ENCODE measurements at regions not wholly inside any gene's neighbourhood (a gene's known extent, or its start where the extent isn't known, plus 50 kb on each side); places are given as distances from the start of the nearest gene placed in this dataset.
"Not testable (repeated sequence)": the region's sequence is repeated elsewhere in the genome, so short reads cannot be mapped to it uniquely, and the experiment has no call there.

DNA sequence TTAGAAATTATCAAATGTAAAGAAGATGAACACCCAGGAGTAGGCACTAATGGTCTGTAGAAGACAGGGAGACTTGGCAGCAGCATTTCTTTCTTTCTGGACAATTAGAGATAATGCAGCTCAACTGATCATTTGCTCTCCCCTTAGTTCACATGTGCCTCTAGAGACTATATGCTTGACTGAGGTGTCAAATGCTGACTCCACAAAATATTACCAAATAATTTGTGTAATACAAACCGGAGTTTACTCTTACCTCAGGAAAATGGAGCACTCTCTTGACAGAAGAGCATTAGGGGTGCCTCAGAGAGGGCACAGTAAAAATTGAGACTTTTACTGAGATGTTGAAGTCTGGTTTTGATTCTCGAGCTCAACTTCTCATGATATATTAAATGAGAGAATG lies 131.8 kb downstream of the ATP6V1G3 start:
- no peak for DNase-seq

DNA sequence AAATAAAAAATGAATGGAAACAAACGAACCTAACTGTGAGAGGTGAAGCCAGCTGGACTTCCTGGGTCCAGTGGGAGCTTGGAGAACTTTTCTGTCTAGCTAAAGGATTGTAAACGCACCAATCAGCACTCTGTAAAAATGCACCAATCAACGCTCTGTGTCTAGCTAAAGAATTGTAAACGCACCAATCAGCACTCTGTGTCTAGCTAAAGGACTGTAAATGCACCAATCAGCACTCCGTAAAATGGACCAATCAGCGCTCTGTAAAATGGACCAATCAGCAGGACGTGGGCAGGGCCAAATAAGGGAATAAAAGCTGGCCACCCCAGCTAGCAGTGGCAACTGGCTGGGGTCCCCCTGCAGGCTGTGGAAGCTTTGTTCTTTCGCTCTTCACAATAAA lies 135.8 kb downstream of the ATP6V1G3 start:
- DNase-seq: not testable (repeated sequence)

DNA sequence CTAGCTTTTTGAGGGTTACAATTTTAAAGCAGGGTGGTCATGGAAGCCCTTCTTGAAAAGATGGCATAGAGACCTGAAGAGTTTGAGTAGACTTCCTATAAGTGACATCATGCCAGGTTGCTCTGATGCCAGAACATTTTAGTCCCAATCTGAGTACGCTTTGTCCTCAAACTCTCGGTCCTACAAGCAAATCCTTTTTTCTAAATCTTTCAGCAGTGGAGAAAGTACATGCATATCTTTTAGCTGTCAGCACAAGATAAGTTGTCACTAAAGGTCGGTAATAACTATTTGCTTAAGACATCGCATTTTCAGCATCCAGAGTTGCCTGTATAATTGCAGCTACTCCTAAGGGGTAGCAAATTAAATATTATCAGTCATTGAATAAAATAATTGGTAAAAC lies 140.4 kb downstream of the ATP6V1G3 start:
- DNase-seq: no peak

DNA sequence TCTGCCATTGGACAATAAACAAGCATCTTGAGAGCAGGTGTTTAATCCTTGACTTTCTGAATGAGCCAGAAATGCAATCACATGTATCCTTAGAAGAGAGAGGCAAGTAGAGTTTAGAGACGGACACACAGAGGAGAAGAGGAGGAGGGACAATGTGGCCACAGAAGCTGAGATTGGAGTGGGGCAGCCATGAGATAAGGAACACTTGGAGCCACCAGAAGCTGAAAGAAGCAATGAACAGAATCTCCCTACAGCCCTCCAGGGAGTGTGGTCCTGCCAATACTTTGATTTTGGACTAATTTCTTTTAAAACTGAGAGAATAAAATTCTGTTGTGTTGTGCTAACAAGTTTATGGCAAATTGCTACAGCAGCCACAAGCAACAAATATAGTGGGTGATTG lies 141.0 kb downstream of the ATP6V1G3 start:
- DNase-seq: no peak

DNA sequence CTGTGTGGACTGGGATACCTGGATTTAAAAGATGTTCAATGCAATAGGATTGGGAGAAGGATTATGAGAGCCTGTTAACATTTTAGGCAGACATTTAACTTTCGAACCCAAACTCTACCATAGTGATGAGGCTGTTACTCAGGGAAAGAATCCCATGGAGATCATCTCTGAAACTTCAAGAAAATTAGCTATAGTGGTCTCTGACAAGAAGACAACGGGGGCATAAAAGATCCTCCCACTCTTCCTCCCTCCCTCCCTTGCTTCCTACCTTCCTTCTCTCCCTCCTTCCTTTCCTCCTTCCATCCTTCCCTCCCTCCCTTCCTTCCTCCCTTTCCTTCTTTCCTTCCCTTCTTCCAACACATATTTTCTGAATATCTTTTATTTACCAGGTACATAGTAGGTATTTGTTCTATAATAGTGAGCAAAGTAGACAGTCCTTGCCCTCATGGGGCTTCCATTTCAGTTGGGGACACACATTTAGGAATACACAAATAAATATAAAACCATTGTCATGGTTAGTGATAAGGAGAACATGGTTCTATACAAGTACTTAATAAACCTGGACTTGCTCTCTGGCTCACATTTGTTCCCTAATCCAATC lies 143.2 kb downstream of the ATP6V1G3 start:
- no peak for DNase-seq

DNA sequence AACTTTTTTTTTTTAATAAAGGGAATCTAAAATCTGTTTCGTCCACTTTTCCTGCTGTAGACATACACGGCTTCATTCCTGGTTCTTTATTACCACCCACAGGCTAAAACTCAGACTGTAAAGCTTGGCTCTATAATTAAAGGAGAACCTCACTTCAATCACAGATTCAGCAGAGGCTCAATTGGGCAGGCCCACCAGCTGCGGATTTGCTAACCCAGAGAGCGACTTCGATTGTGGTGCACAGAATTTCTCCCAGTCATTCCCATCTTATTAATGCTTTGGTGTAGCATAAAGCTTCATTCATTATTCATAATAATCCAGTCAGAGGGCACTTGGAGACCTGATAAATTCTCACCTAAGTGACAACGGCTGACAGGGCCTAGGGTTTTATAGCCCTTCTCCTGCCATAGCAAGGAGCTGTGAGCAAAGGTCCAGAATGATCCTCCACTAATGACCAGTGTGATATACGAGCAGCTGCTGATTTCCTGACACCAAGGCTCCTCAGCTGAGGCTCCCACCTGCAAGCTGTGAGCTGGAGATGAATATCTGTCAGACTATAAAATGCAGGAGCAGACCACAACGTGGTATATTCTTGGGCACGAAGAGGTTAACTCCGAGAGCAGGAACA lies 149.0 kb downstream of the ATP6V1G3 start:
- DNase-seq: no peak

DNA sequence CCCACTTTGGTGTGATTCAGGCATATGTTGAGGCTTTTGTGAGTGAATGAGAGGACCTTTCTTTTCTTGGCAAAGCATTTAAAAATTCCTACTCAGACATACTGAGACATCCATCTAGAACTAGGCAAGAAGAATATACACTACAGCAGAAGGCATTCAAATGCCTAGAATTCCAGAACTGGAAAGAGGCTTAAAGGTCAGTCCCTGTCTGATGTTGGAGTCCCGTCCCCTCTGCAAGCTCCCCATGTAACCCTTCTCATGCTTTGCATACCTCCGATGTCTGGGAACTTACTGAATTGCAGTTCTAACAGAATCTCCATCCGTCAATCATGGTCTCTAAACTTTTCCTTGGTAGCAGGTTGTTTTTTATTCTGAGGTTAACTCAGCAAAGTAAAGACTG lies 152.9 kb downstream of the ATP6V1G3 start:
- no peak for DNase-seq

DNA sequence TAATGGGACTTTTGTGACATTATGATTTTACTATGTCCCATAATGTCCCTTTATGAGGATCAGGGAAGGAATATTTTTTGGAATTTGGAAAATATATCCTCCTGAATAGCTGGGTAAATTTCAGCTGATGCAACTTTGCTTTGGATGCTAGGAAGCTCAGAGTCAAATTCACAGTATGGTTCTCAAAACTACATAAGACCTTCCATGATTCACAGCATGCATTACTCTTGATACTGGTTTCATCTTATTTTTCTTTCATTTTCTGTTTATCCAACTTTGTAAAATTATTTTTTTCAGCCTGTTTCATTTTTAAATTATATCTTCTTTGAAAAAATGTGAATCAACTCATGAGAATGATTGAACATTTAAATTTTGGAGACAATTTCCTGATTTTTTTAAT lies 160.2 kb downstream of the ATP6V1G3 start:
- DNase-seq: no peak

DNA sequence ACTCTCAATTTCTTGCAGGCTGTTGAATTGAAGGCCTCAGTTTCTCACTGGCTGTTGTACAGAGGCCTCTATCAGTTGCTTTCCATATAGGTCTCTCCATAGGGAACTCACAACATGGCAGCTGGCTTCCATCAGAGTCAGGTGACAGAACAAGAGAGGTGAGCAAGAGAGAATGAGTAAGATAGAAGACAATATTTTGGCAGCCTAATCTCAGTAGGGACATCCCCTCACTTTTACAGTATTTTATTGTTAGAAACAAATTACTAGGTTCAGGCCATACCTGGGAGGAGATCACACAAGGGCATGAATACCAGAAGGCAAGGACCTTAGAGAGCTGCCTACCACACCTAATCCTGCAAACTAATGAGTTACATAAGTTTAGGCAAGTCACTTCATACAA lies 162.8 kb downstream of the ATP6V1G3 start:
- no peak for DNase-seq

DNA sequence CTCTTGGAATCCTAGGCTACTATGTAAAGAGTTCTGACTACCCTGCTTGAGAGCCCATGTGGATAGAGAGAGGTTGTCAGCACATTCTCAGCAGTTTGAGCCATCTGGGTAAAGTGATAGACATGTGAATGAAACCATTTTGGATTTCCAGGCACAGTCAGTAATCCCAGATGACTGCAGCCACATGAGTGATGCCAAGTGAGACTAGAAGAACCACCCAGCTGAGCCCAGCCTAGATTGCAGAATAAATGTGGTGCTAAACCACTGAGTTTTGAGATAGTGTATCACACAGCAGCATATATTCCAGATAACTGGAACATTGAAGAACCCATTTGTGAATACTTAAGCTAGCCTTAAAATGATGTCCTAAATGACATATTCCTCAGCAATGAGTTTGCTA lies 166.2 kb downstream of the ATP6V1G3 start:
- no peak for DNase-seq

DNA sequence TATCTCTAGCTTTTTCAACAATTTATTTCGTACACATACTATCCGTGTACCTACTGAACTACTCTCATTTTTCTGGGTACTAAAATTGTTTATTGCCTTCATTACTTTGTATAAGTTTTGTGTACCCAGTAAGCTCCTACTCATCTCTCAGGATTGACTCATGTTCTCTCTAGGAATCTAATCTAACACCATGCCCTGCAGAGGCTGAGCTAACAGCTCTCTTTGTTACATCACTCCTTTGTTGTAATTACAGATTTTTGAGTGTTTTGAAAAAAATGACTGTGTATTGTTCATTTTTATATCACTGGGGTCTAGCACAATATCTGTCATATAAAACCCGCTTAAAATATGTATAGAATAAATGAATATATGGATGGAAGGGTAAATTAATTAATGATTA lies 167.1 kb downstream of the ATP6V1G3 start:
- DNase-seq: no peak

Measured in NCI-H446 treated with DMSO at 0.1 percent for 48 hours (cell line).